ENCODE measurements at regions not wholly inside any gene's neighbourhood (a gene's known extent, or its start where the extent isn't known, plus 50 kb on each side); places are given as distances from the start of the nearest gene placed in this dataset.
A peak's percentile ranks its signal among the peaks of the same experiment; 100 is the strongest.
"Not testable (repeated sequence)": the region's sequence is repeated elsewhere in the genome, so short reads cannot be mapped to it uniquely, and the experiment has no call there.

DNA sequence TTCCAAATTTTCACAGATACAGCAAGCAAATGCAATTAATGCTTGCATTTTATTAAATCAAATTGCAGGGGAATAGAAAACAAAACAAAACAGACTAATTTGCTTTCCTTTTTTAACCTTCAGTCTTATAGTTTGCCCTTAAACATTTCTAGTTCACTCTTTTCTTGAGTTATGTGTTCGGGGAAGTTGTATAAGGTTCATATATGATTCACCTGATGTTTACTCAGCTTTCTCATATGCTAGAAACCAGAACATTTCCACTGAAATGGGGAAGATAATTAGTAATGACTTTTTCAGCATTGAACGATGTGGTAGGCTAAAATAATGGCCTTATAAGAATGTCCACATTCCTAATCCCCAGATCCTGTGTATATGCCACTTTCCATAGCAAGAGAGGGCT, 64.6 kb upstream of the NBPF26 start:
- DNase-seq; H3K27ac ChIP-seq; H3K27me3 ChIP-seq; H3K36me3 ChIP-seq; H3K4me3 ChIP-seq; intact Hi-C loops (cut with DNase I); H3K4me1 ChIP-seq; H3K9me3 ChIP-seq; ATAC-seq: not testable (repeated sequence)
- WGBS (ENCODE audit: insufficient coverage, low coverage, low lambda C conversion rate, missing lambda C conversion rate), result no CpG with 5 or more reads among the region's 2 CpGs

DNA sequence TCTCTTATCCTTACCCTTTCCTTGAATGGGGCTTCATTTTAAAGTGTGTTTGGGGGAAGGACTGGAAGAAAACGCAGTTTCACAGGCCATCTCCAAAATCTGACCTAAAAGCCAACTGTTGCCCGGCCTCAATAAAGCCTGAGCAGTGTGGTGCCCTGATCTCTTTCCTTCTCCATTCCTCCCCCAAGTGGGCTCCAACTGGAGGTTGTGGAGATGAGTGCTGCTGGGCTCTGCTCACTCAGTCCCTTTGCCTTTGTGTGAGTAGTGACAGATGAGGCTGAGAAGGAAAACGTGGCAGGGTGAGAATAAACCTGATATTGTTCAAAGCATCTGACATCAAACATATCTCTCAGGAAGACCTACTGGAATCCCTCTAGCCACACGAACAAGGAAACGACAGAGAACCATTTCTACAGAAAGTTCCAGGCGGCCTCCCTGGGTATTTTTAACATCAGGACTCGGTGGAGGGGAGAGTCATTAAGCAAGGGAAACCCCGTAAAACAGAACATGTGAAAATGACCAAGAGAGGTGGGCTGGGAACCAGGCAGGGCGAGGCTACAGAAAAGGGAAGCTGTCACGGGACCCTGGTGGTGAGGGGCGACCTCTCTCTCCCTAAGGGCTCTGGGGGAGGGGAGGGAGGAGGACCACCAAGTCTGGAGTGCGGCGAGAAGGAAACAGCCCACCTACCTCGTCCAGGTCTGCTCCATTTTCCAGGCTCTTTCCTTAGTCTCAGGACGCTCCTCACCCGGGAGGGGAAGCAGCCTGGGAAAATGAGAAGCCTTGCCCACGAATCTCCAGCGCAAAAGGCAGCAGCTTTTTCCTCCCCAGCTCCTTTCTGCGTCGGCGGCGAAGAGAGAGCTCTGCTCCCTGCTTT, 59.1 kb upstream of the NBPF26 start:
- peak overlapping the region in 1 of 3 donors; percentile 35 for H3K4me3 ChIP-seq
- intact Hi-C loops (cut with DNase I); H3K27me3 ChIP-seq; H3K36me3 ChIP-seq; H3K27ac ChIP-seq; H3K4me1 ChIP-seq; H3K9me3 ChIP-seq; DNase-seq: not testable (repeated sequence)
- peak; percentile 19 to 60 (median 57) for ATAC-seq
- no CpG with 5 or more reads among the region's 22 CpGs for WGBS (ENCODE audit: insufficient coverage, low coverage, low lambda C conversion rate, missing lambda C conversion rate)

DNA sequence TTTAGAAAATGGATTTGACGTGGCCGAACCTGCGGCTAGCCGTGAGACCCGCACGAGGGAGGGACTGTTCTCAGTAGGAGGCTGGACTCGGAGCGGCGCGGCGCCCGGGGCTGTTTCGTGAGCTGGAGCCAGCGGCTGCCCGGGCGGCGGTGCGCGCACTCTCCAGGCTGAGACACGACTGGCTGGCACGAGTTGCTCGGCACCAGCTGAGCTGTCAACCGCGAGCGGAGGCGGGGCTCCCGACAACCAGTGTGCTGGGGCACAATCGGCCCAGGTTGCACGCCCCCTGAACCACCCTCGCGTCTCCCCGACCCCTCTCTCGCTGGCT, 58.5 kb upstream of the NBPF26 start:
- WGBS (ENCODE audit: insufficient coverage, low coverage, low lambda C conversion rate, missing lambda C conversion rate), result no CpG with 5 or more reads among the region's 33 CpGs
- peak; percentile 15 to 55 (median 54) for DNase-seq
- intact Hi-C loops (cut with DNase I); H3K36me3 ChIP-seq; H3K4me1 ChIP-seq; H3K27me3 ChIP-seq; H3K27ac ChIP-seq; H3K9me3 ChIP-seq: not testable (repeated sequence)
- peak; percentile 99 to 100 (median 100) for ATAC-seq
- peak overlapping the region in 1 of 3 donors; percentile 35 for H3K4me3 ChIP-seq

DNA sequence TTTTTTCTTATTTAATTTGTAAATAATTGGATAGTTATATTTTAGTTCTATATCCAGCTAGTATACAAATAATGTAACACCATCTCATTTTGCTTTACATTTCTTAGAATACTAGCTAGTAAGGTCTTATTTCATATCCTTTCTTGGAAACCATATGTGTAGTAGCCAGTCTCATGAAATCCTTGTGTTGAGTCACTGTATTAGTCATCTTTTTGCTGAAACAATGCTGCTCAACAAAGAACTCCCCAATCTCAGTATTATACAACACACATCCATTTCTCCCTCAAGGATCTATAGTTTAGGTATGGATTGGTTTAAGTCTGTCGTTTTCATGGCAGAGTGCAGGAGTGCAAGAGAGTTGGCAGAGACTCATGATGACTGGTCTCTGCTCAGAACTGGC, 55.6 kb upstream of the NBPF26 start:
- no CpG with 5 or more reads among the region's 1 CpG for WGBS (ENCODE audit: insufficient coverage, low coverage, low lambda C conversion rate, missing lambda C conversion rate)
- H3K27me3 ChIP-seq; H3K27ac ChIP-seq; H3K9me3 ChIP-seq; H3K36me3 ChIP-seq; intact Hi-C loops (cut with DNase I); DNase-seq; H3K4me1 ChIP-seq; H3K4me3 ChIP-seq; ATAC-seq: not testable (repeated sequence)

Small RNA genes in the stretch of these regions (small RNA-seq; reads per million reads assigned to genes)
- 0 reads per million in 2 experiments for gene RF00004
